CD4-positive, alpha-beta T cell (primary cell): ENCODE measurements at regions not wholly inside any gene's neighbourhood (a gene's known extent, or its start where the extent isn't known, plus 50 kb on each side); places are given as distances from the start of the nearest gene placed in this dataset.

Source experiments
- ATAC-seq: fragments of 200-7000 bp; cut with Tn5 transposase; one replicate; pipeline ENCODE4 v1.10.0; 2022; ENCODE audit warnings: mild to moderate bottlenecking; ENCODE audit not compliant: poor library complexity
- CTCF ChIA-PET: fragments of 350-600 bp; sonication (Branson Sonifier 250); formaldehyde crosslinking; loops from one replicate; lab custom pipeline; 2021; ENCODE audit warnings: antibody characterized with exemption, inconsistent platforms; lab: Charles Lee
- POLR2A ChIA-PET: fragments of 350-600 bp; sonication (Branson Sonifier 250); formaldehyde crosslinking; loops from one replicate; lab custom pipeline; 2021; ENCODE audit warnings: antibody characterized with exemption, inconsistent platforms; lab: Charles Lee
- DNase-seq, 14 experiments: peaks; one replicate each; pipeline ENCODE4 v3.0.0-alpha.2; 2013 to 2020; ENCODE audit warnings: mixed read lengths in 2 of 14
- H3K27ac ChIP-seq, 2 donors: one replicate each; pipeline versions ENCODE4 v1.5.1 to v1.7.0; 2013; ENCODE audit warnings: low read length in 2 of 2, low read depth in 1 of 2, mild to moderate bottlenecking in 1 of 2
- H3K27me3 ChIP-seq, 2 experiments: 1 replicate in 1 of 2; 2 replicates in 1 of 2; pipeline versions ENCODE4 v1.6.1 to v1.7.0; 2013; ENCODE audit warnings: low read length in 2 of 2, control low read depth in 1 of 2, mild to moderate bottlenecking in 1 of 2, moderate library complexity in 1 of 2; ENCODE audit not compliant: insufficient read depth in 2 of 2, control insufficient read depth in 1 of 2
- H3K36me3 ChIP-seq: one replicate; pipeline ENCODE4 v1.6.1; 2013; ENCODE audit warnings: low read length, control low read depth; ENCODE audit not compliant: insufficient read depth
- H3K4me1 ChIP-seq: one replicate; pipeline ENCODE4 v1.6.1; 2013; ENCODE audit warnings: low read length, control low read depth; ENCODE audit not compliant: insufficient read depth
- H3K4me3 ChIP-seq: one replicate; pipeline ENCODE4 v1.5.1; 2013; ENCODE audit warnings: mild to moderate bottlenecking, low read length, moderate library complexity
- H3K9me3 ChIP-seq, 2 experiments: 1 replicate in 1 of 2; 2 replicates in 1 of 2; pipeline versions ENCODE4 v1.6.1 to v1.7.0; 2013; ENCODE audit warnings: low read length in 2 of 2, mild to moderate bottlenecking in 2 of 2, control low read depth in 1 of 2, moderate library complexity in 1 of 2; ENCODE audit not compliant: control insufficient read depth in 1 of 2, insufficient read depth in 1 of 2
- H3K27ac Mint-ChIP-seq: one replicate; pipeline ENCODE4 v1.8.0; 2020; ENCODE audit warnings: mixed read lengths
- H3K27me3 Mint-ChIP-seq: one replicate; pipeline ENCODE4 v1.8.0; 2021; ENCODE audit warnings: mixed read lengths
- H3K36me3 Mint-ChIP-seq: one replicate; pipeline ENCODE4 v1.8.0; 2021; ENCODE audit warnings: low read depth, mixed read lengths
- H3K4me1 Mint-ChIP-seq: one replicate; pipeline ENCODE4 v1.8.0; 2021; ENCODE audit warnings: low read depth, mixed read lengths
- H3K4me3 Mint-ChIP-seq: one replicate; pipeline ENCODE4 v1.8.0; 2020; ENCODE audit warnings: mild to moderate bottlenecking, mixed read lengths
- H3K9me3 Mint-ChIP-seq: one replicate; pipeline ENCODE4 v1.8.0; 2020; ENCODE audit warnings: mixed read lengths
- CTCF ChIP-seq: fragments of 200-600 bp; IDR thresholded peaks from one replicate; pipeline ENCODE4 v1.8.0; 2022; ENCODE audit warnings: antibody characterized with exemption, mild to moderate bottlenecking
- intact Hi-C, 2 experiments: fragments of 100-400 bp; cut with DNase I in 1 of 2; cut with micrococcal nuclease in 1 of 2; formaldehyde crosslinking; loops; one replicate each; pipeline versions ENCODE4 v1.15.1 to v1.9.0; 2023 to 2025; cut with DNase I, micrococcal nuclease

- Histone ChIP-seq H3K27ac (peak overlapping the region; percentile 83 to 93), H3K4me3 (peak overlapping the region; percentile 17), H3K9me3 (peaks cover 0 to 5% of the 10 kb centered on the region in 2 experiments), H3K36me3 (no peaks in the 10 kb centered on the region), H3K27me3 (no peaks in the 10 kb centered on the region), H3K4me1 (peaks cover 74% of the 10 kb centered on the region)
- peaks cover 87% of the 10 kb centered on the region for H3K4me1 Mint-ChIP-seq
- H3K9me3 Mint-ChIP-seq: no peaks in the 10 kb centered on the region
- H3K27ac Mint-ChIP-seq: peak overlapping the region; percentile 95
- ChIA-PET CTCF (interaction anchor here (0.6 kb wide), 1 partner anchor 29 kb away, joined by 3 read pairs; no protein-coding TSS in a partner anchor), POLR2A (interaction anchor here (0.6 to 3.2 kb wide), 8 partner anchors 11 to 458 kb away, joined by 3 to 16 read pairs (median 7); partner anchors contain the start of genes FGF9 and MICU2)
- ATAC-seq (peak; percentile 61), DNase-seq (peak in 11 of 14 experiments; percentile 13 to 90 (median 34))
- no peak for TF ChIP-seq CTCF
- intact Hi-C loops: loop anchor here (1.0 to 10.0 kb wide), 7 partner anchors 52 to 457 kb away; partner anchors contain the start of genes FGF9 (in 2 of the 2) and MICU2 (in 1 of the 2)
- peak overlapping the region; percentile 61 for H3K4me3 Mint-ChIP-seq
- no peaks in the 10 kb centered on the region for H3K27me3 Mint-ChIP-seq
- no peaks in the 10 kb centered on the region for H3K36me3 Mint-ChIP-seq
Measured at GRCh38 chr13:22061806-22062391, 391.0 kb downstream of the FGF9 start.

- CTCF ChIA-PET: no interaction called here
- Histone ChIP-seq H3K9me3 (peaks cover 0 to 5% of the 10 kb centered on the region in 2 experiments), H3K27me3 (no peaks in the 10 kb centered on the region), H3K4me3 (no peak overlapping the region), H3K36me3 (no peaks in the 10 kb centered on the region), H3K4me1 (peaks cover 73% of the 10 kb centered on the region), H3K27ac (peak overlapping the region; percentile 83 to 93)
- POLR2A ChIA-PET: interaction anchor here (1.0 to 3.2 kb wide), 4 partner anchors 11 to 459 kb away, joined by 3 to 13 read pairs (median 7); partner anchors contain the start of gene MICU2
- Mint-ChIP-seq H3K4me1 (peaks cover 90% of the 10 kb centered on the region), H3K9me3 (no peaks in the 10 kb centered on the region), H3K27ac (peak overlapping the region; percentile 95), H3K27me3 (no peaks in the 10 kb centered on the region), H3K4me3 (peak overlapping the region; percentile 61), H3K36me3 (no peaks in the 10 kb centered on the region)
- TF ChIP-seq CTCF: no peak
- ATAC-seq (no peak), DNase-seq (peak in 3 of 14 experiments; percentile 30 to 43 (median 30))
- intact Hi-C loops: loop anchor here (1.0 to 10.0 kb wide), 6 partner anchors 52 to 458 kb away; partner anchors contain the start of genes FGF9 (in 2 of the 2) and MICU2 (in 1 of the 2)
Measured at GRCh38 chr13:22062478-22063205, 391.8 kb downstream of the FGF9 start.

GRCh38 chr13:22063416-22064124 lies 392.7 kb downstream of the FGF9 start:
- TF ChIP-seq CTCF: no peak
- H3K27me3 Mint-ChIP-seq: no peaks in the 10 kb centered on the region
- peaks cover 89% of the 10 kb centered on the region for H3K4me1 Mint-ChIP-seq
- H3K4me3 Mint-ChIP-seq: no peak overlapping the region
- peaks cover 0 to 5% of the 10 kb centered on the region in 2 experiments for H3K9me3 ChIP-seq
- ATAC-seq: no peak
- intact Hi-C loops: loop anchor here (2.0 to 10.0 kb wide), 5 partner anchors 99 to 459 kb away; partner anchors contain the start of genes FGF9 (in 2 of the 2) and MICU2 (in 1 of the 2)
- peak overlapping the region in 1 of 2 donors; percentile 93 for H3K27ac ChIP-seq
- POLR2A ChIA-PET: interaction anchor here (1.0 to 3.2 kb wide), 4 partner anchors 10 to 460 kb away, joined by 3 to 13 read pairs (median 7); partner anchors contain the start of gene MICU2
- no peaks in the 10 kb centered on the region for H3K36me3 Mint-ChIP-seq
- H3K27me3 ChIP-seq: no peaks in the 10 kb centered on the region
- peaks cover 67% of the 10 kb centered on the region for H3K4me1 ChIP-seq
- no peaks in the 10 kb centered on the region for H3K36me3 ChIP-seq
- H3K27ac Mint-ChIP-seq: peak overlapping the region; percentile 95
- no peak overlapping the region for H3K4me3 ChIP-seq
- H3K9me3 Mint-ChIP-seq: no peaks in the 10 kb centered on the region
- CTCF ChIA-PET: no interaction called here
- DNase-seq: peak in 1 of 14 experiments; percentile 15
